ENCODE measurements at regions not wholly inside any gene's neighbourhood (a gene's known extent, or its start where the extent isn't known, plus 50 kb on each side); places are given as distances from the start of the nearest gene placed in this dataset.

- H3K4me3 ChIP-seq (replicated peaks; ENCODE audit: low read depth, low read length): no peak overlapping the region
- TF ChIP-seq, protein P1, sequence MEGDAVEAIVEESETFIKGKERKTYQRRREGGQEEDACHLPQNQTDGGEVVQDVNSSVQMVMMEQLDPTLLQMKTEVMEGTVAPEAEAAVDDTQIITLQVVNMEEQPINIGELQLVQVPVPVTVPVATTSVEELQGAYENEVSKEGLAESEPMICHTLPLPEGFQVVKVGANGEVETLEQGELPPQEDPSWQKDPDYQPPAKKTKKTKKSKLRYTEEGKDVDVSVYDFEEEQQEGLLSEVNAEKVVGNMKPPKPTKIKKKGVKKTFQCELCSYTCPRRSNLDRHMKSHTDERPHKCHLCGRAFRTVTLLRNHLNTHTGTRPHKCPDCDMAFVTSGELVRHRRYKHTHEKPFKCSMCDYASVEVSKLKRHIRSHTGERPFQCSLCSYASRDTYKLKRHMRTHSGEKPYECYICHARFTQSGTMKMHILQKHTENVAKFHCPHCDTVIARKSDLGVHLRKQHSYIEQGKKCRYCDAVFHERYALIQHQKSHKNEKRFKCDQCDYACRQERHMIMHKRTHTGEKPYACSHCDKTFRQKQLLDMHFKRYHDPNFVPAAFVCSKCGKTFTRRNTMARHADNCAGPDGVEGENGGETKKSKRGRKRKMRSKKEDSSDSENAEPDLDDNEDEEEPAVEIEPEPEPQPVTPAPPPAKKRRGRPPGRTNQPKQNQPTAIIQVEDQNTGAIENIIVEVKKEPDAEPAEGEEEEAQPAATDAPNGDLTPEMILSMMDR (IDR thresholded peaks at IDR 0.05; ENCODE audit: insufficient read depth, low read length, poor library complexity, severe bottlenecking): no peak
- H3K36me3 ChIP-seq (ENCODE audit: control insufficient read depth, insufficient read depth, low read length): no peaks in the 10 kb centered on the region
- no peak for DNase-seq (ENCODE audit: extremely low read depth, insufficient read length)
- H3K27me3 ChIP-seq (replicated peaks; ENCODE audit: control insufficient read depth, insufficient read depth, low read length): no peaks in the 10 kb centered on the region
Measured at GRCh38 chr1:53408013-53408754, 51.0 kb upstream of the DMRTB1 start.

- H3K4me3 ChIP-seq (replicated peaks; ENCODE audit: low read depth, low read length): no peak overlapping the region
- no peaks in the 10 kb centered on the region for H3K36me3 ChIP-seq (ENCODE audit: control insufficient read depth, insufficient read depth, low read length)
- no peaks in the 10 kb centered on the region for H3K27me3 ChIP-seq (replicated peaks; ENCODE audit: control insufficient read depth, insufficient read depth, low read length)
- DNase-seq (ENCODE audit: extremely low read depth, insufficient read length): no peak
- TF ChIP-seq, protein P1 (IDR thresholded peaks at IDR 0.05; ENCODE audit: insufficient read depth, low read length, poor library complexity, severe bottlenecking): no peak
Measured at GRCh38 chr1:53408755-53409129, 50.5 kb upstream of the DMRTB1 start.

GRCh38 chr1:53409233-53409632 is 50.0 kb upstream of the DMRTB1 start:
- H3K27me3 ChIP-seq (replicated peaks; ENCODE audit: control insufficient read depth, insufficient read depth, low read length): no peaks in the 10 kb centered on the region
- no peak overlapping the region for H3K4me3 ChIP-seq (replicated peaks; ENCODE audit: low read depth, low read length)
- no peak for DNase-seq (ENCODE audit: extremely low read depth, insufficient read length)
- TF ChIP-seq, protein P1 (IDR thresholded peaks at IDR 0.05; ENCODE audit: insufficient read depth, low read length, poor library complexity, severe bottlenecking): no peak
- H3K36me3 ChIP-seq (ENCODE audit: control insufficient read depth, insufficient read depth, low read length): no peaks in the 10 kb centered on the region

Measured in GM06990 (cell line).